H1 (cell line): ENCODE measurements at regions not wholly inside any gene's neighbourhood (a gene's known extent, or its start where the extent isn't known, plus 50 kb on each side); places are given as distances from the start of the nearest gene placed in this dataset.

ENCODE experiments used
- BRCA1 ChIP-seq: IDR thresholded peaks from 2 replicates; pipeline ENCODE4 v1.6.1; 2012; ENCODE audit warnings: low read depth, low read length, improper control_type of control experiment
- CBX5 ChIP-seq: fragments of 300-800, 300-1000 bp; sonication (generic); IDR thresholded peaks from 2 replicates; pipeline ENCODE4 v1.7.1; 2016; ENCODE audit warnings: antibody characterized with exemption, low read length, low read depth
- CHD2 ChIP-seq: IDR thresholded peaks from 2 replicates; pipeline ENCODE4 v1.6.1; 2012; ENCODE audit warnings: low read length, improper control_type of control experiment
- FOSL1 ChIP-seq: IDR thresholded peaks from 2 replicates; pipeline ENCODE4 v1.6.1; 2011; ENCODE audit warnings: mild to moderate bottlenecking, low read depth, low read length, moderate library complexity; ENCODE audit not compliant: insufficient read depth
- HDAC6 ChIP-seq: IDR thresholded peaks from one replicate; pipeline ENCODE4 v1.7.1; 2012; ENCODE audit warnings: low read depth, mild to moderate bottlenecking, inconsistent platforms, low read length, moderate library complexity
- JUND ChIP-seq: IDR thresholded peaks from 2 replicates; pipeline ENCODE4 v1.6.1; 2011; ENCODE audit warnings: mild to moderate bottlenecking, improper control_type of control experiment, low read length
- TF ChIP-seq, protein P1 (sequence below): IDR thresholded peaks from 2 replicates; pipeline ENCODE4 v1.6.1; 2012; ENCODE audit warnings: inconsistent platforms

DNA sequence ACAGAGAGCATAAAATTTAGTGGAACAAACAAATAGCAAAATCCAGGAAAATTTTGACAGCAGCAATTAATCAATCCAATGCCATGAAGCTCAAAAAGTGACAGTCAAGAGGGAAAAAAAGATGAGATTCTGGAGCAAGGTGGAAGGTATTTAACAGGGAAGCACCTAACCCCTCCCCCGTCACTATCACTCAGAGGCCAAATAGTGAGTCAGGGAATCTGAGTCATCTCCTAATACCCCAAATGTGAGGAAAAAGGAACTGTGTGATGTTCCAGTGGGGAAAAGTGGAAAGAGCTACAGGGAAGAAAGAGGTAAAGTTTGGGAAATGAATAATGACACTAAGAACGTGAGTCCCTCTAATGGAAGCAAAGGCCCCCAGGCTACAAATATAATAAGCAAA is 113.2 kb upstream of the PHF14 start (continued):
- TF ChIP-seq CBX5 = no peak
- no peak for TF ChIP-seq FOSL1
- no peak for TF ChIP-seq CHD2
- TF ChIP-seq BRCA1 = no peak
- peak; percentile 41; the same call in 1 of the 2 replicates for TF ChIP-seq JUND
- TF ChIP-seq, protein P1, sequence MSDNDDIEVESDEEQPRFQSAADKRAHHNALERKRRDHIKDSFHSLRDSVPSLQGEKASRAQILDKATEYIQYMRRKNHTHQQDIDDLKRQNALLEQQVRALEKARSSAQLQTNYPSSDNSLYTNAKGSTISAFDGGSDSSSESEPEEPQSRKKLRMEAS = no peak
- no peak for TF ChIP-seq HDAC6
